ENCODE measurements at regions not wholly inside any gene's neighbourhood (a gene's known extent, or its start where the extent isn't known, plus 50 kb on each side); places are given as distances from the start of the nearest gene placed in this dataset.

DNA sequence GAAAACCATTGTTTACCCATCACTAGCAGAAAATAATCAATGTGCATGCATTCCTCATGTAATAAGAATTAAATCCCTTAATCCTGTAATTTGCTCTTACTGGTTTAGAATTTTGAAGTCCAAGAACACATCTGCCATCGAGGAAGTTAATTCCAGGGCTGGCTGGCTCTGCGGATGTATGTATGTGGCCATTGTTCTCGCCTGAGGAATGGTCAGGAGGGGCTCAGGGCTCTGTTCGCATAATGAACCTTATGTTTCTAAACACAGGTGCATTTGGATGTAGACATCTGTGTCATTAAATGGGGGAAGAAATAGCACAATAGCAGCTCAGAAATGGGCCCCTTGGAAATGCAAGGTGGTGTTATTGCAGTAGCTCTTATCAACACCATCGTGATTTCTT lies 148.6 kb upstream of the GAS1 start:
- Histone ChIP-seq H2BK15ac (ENCODE audit: low read depth, low read length) (no peak overlapping the region), H2AFZ (ENCODE audit: low read length) (no peak overlapping the region), H4K20me1 (ENCODE audit: control insufficient read depth, insufficient read depth, insufficient read length) (no peaks in the 10 kb centered on the region), H3K79me1 (ENCODE audit: insufficient read depth, low read depth, low read length, poor library complexity, severe bottlenecking) (no peaks in the 10 kb centered on the region), H3K4me1 (ENCODE audit: insufficient read depth, low read length) (no peaks in the 10 kb centered on the region), H3K14ac (ENCODE audit: insufficient read depth, low read length) (no peak overlapping the region), H3K9me3 (ENCODE audit: control insufficient read depth, low read depth, low read length) (no peaks in the 10 kb centered on the region), H3T11ph (ENCODE audit: low read length) (no peak overlapping the region), H2BK20ac (ENCODE audit: low read depth, low read length, poor library complexity, severe bottlenecking) (no peak overlapping the region), H3K23ac (ENCODE audit: insufficient read length, low read depth, low read length) (no peak overlapping the region), H3K4ac (ENCODE audit: low read depth, low read length) (no peak overlapping the region), H3K27me3 (ENCODE audit: insufficient read depth, low read length) (no peaks in the 10 kb centered on the region), H4K8ac (replicated peaks; ENCODE audit: insufficient read length, low read depth, low read length) (no peak overlapping the region), H2BK12ac (ENCODE audit: insufficient read length, low read depth, low read length) (no peak overlapping the region), H2BK120ac (ENCODE audit: low read depth, low read length, poor library complexity, severe bottlenecking) (no peak overlapping the region), H3K4me2 (ENCODE audit: insufficient read depth, insufficient read length, low read length) (no peak overlapping the region), H2AK5ac (ENCODE audit: insufficient read length, low read length) (no peak overlapping the region), H3K79me2 (ENCODE audit: insufficient read depth, low read length) (no peaks in the 10 kb centered on the region), H3K27ac (ENCODE audit: insufficient read length, low read depth, low read length) (no peak overlapping the region), H4K5ac (ENCODE audit: insufficient read length, low read depth, low read length) (no peak overlapping the region), H3K9ac (ENCODE audit: extremely low read depth, insufficient read length, low read length) (no peak overlapping the region), H4K91ac (ENCODE audit: insufficient read length, low read depth, low read length) (no peak overlapping the region), H3K18ac (ENCODE audit: insufficient read length, low read depth, low read length) (no peak overlapping the region), H2BK5ac (ENCODE audit: insufficient read length, low read length) (no peak overlapping the region), H3K56ac (ENCODE audit: insufficient read length, low read depth, low read length) (no peak overlapping the region), H3K23me2 (ENCODE audit: insufficient read length, low read depth, low read length, poor library complexity, severe bottlenecking) (no peaks in the 10 kb centered on the region)
- Mint-ChIP-seq H3K4me1 (no peaks in the 10 kb centered on the region), H3K27ac (no peak overlapping the region), H3K4me3 (no peak overlapping the region), H3K9me3 (0 out of 5 replicates have a peak, but pooled peaks cover 0 to 3% of the 10 kb centered on the region in 2 experiments), H3K36me3 (ENCODE audit: insufficient read depth in 1 of 3, low read depth in 3 of 3) (no peaks in the 10 kb centered on the region), H3K27me3 (ENCODE audit: low read depth) (peaks cover 2% of the 10 kb centered on the region; the same call in 1 of the 2 replicates)
- TF ChIP-seq, protein P1, sequence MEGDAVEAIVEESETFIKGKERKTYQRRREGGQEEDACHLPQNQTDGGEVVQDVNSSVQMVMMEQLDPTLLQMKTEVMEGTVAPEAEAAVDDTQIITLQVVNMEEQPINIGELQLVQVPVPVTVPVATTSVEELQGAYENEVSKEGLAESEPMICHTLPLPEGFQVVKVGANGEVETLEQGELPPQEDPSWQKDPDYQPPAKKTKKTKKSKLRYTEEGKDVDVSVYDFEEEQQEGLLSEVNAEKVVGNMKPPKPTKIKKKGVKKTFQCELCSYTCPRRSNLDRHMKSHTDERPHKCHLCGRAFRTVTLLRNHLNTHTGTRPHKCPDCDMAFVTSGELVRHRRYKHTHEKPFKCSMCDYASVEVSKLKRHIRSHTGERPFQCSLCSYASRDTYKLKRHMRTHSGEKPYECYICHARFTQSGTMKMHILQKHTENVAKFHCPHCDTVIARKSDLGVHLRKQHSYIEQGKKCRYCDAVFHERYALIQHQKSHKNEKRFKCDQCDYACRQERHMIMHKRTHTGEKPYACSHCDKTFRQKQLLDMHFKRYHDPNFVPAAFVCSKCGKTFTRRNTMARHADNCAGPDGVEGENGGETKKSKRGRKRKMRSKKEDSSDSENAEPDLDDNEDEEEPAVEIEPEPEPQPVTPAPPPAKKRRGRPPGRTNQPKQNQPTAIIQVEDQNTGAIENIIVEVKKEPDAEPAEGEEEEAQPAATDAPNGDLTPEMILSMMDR (conservative IDR thresholded peaks at IDR 0.05): no peak
- no CpG with 5 or more reads among the region's 5 CpGs for WGBS (ENCODE audit: extremely low coverage, insufficient read length, low lambda C conversion rate)
- no peak for DNase-seq
